Breast epithelium (tissue), 3 donors: ENCODE measurements at regions not wholly inside any gene's neighbourhood (a gene's known extent, or its start where the extent isn't known, plus 50 kb on each side); places are given as distances from the start of the nearest gene placed in this dataset.

Experiments used
- POLR2A ChIP-seq: fragments of 450-650 bp; IDR thresholded peaks from one replicate; pipeline ENCODE4 v1.6.1; 2016; ENCODE audit warnings: antibody characterized with exemption, mild to moderate bottlenecking, moderate library complexity
- POLR2AphosphoS5 ChIP-seq, 3 donors: sonication (generic); formaldehyde crosslinking; IDR thresholded peaks; one replicate each; pipeline ENCODE4 v1.6.1; 2017; ENCODE audit warnings: antibody characterized with exemption in 3 of 3
- TF ChIP-seq, protein P1 (sequence below), 3 donors: fragments of 450-650 bp; IDR thresholded peaks; one replicate each; pipeline ENCODE4 v1.5.1; 2016 to 2017; ENCODE audit warnings: antibody characterized with exemption in 3 of 3, mild to moderate bottlenecking in 3 of 3, moderate library complexity in 3 of 3

DNA sequence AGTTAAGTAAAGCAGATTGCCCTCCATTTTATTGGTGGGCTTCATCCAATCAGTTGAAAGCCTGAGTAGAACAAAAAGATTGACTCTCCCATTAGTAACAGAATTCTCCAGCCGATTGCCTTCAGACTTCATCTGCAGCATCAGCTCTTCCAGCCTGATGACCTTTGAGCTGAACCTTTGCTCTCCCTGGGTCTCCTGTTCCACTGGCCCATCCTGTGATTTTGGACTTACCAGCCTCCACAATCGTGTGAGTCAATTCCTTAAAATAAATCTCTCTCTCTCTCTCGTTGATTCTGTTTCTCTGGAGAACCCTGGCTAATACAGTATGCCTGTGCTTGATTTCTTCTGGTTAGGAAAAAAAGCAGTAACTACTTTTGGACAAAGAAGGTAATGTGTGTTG is 121.9 kb downstream of the OSTF1 start:
- TF ChIP-seq POLR2A (no peak), POLR2AphosphoS5 (IDR thresholded peaks at IDR 0.05) (no peak)
- TF ChIP-seq, protein P1, sequence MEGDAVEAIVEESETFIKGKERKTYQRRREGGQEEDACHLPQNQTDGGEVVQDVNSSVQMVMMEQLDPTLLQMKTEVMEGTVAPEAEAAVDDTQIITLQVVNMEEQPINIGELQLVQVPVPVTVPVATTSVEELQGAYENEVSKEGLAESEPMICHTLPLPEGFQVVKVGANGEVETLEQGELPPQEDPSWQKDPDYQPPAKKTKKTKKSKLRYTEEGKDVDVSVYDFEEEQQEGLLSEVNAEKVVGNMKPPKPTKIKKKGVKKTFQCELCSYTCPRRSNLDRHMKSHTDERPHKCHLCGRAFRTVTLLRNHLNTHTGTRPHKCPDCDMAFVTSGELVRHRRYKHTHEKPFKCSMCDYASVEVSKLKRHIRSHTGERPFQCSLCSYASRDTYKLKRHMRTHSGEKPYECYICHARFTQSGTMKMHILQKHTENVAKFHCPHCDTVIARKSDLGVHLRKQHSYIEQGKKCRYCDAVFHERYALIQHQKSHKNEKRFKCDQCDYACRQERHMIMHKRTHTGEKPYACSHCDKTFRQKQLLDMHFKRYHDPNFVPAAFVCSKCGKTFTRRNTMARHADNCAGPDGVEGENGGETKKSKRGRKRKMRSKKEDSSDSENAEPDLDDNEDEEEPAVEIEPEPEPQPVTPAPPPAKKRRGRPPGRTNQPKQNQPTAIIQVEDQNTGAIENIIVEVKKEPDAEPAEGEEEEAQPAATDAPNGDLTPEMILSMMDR (IDR thresholded peaks at IDR 0.05), result no peak
